Islet of Langerhans (tissue), 1 donor: ENCODE measurements at regions not wholly inside any gene's neighbourhood (a gene's known extent, or its start where the extent isn't known, plus 50 kb on each side); places are given as distances from the start of the nearest gene placed in this dataset.

Experiments used
- FAIRE-seq: peaks from one replicate; lab custom pipeline; 2011; peaks lifted over from hg19 to GRCh38; lab: Jason Lieb, UNC

- FAIRE-seq, result no peak
Measured at GRCh38 chr14:86602263-86602662, 1072.3 kb downstream of the FLRT2 start.

- FAIRE-seq, result no peak
Measured at GRCh38 chr14:86601813-86602212, 1071.9 kb downstream of the FLRT2 start.

GRCh38 chr14:86597279-86597678 lies 1067.3 kb downstream of the FLRT2 start:
- no peak for FAIRE-seq

- FAIRE-seq, result no peak
Measured at GRCh38 chr14:86596024-86596423, 1066.1 kb downstream of the FLRT2 start.

- FAIRE-seq, result no peak
Measured at GRCh38 chr14:86575141-86575540, 1045.2 kb downstream of the FLRT2 start.

- no peak for FAIRE-seq
Measured at GRCh38 chr14:86574778-86575129, 1044.8 kb downstream of the FLRT2 start.

GRCh38 chr14:86574051-86574777 lies 1044.3 kb downstream of the FLRT2 start:
- FAIRE-seq, result no peak

GRCh38 chr14:86570371-86570770 lies 1040.4 kb downstream of the FLRT2 start:
- no peak for FAIRE-seq

GRCh38 chr14:86543521-86543920 lies 1013.6 kb downstream of the FLRT2 start:
- FAIRE-seq, result no peak

- FAIRE-seq, result no peak
Measured at GRCh38 chr14:86541972-86542371, 1012.0 kb downstream of the FLRT2 start.

GRCh38 chr14:86540636-86541247 lies 1010.8 kb downstream of the FLRT2 start:
- FAIRE-seq, result no peak

GRCh38 chr14:86539361-86540070 lies 1009.6 kb downstream of the FLRT2 start:
- no peak for FAIRE-seq

- FAIRE-seq, result no peak
Measured at GRCh38 chr14:86533834-86534233, 1003.9 kb downstream of the FLRT2 start.

- FAIRE-seq, result no peak
Measured at GRCh38 chr14:86532219-86532618, 1002.3 kb downstream of the FLRT2 start.

GRCh38 chr14:86530457-86530856 lies 1000.5 kb downstream of the FLRT2 start:
- no peak for FAIRE-seq

- no peak for FAIRE-seq
Measured at GRCh38 chr14:86527312-86527711, 997.4 kb downstream of the FLRT2 start.

- FAIRE-seq, result no peak
Measured at GRCh38 chr14:86525673-86526072, 995.7 kb downstream of the FLRT2 start.

- no peak for FAIRE-seq
Measured at GRCh38 chr14:86521843-86522242, 991.9 kb downstream of the FLRT2 start.

GRCh38 chr14:86521031-86521730 lies 991.2 kb downstream of the FLRT2 start:
- FAIRE-seq, result no peak

GRCh38 chr14:86518298-86518697 lies 988.4 kb downstream of the FLRT2 start:
- no peak for FAIRE-seq

- no peak for FAIRE-seq
Measured at GRCh38 chr14:86515195-86515594, 985.3 kb downstream of the FLRT2 start.

GRCh38 chr14:86513564-86513963 lies 983.6 kb downstream of the FLRT2 start:
- FAIRE-seq, result no peak

- FAIRE-seq, result no peak
Measured at GRCh38 chr14:86513056-86513455, 983.1 kb downstream of the FLRT2 start.
